IMR-90 (cell line): ENCODE measurements at regions not wholly inside any gene's neighbourhood (a gene's known extent, or its start where the extent isn't known, plus 50 kb on each side); places are given as distances from the start of the nearest gene placed in this dataset.

Source experiments
- ATAC-seq: fragments of 200-7000 bp; cut with Tn5 transposase; 2 replicates; pipeline ENCODE4 v1.9.1; 2020; ENCODE audit warnings: low read depth, mild to moderate bottlenecking, moderate library complexity
- BruUV-seq: library from RNA; stranded (reverse); fragments of 400-500 nt; replicated peaks from 2 replicates; lab custom pipeline; 2021; lab: Mats Ljungman, UMichigan
- CTCF ChIA-PET: fragments of 300-600 bp; formaldehyde crosslinking; extraction: SDS; loops from one replicate; lab custom pipeline; 2021; ENCODE audit warnings: antibody characterized with exemption; lab: Yijun Ruan, JAX
- POLR2A ChIA-PET: fragments of 300-600 bp; sonication (Branson Sonifier 250); formaldehyde crosslinking; loops from one replicate; lab custom pipeline; 2022; ENCODE audit warnings: antibody characterized with exemption; ENCODE audit not compliant: unreplicated experiment; lab: Charles Lee
- DNase-seq: peaks from one replicate; pipeline ENCODE4 v3.0.0; 2013
- H2AFZ ChIP-seq: replicated peaks from 2 replicates; pipeline ENCODE3; 2013; ENCODE audit warnings: low read length, mild to moderate bottlenecking; ENCODE audit not compliant: poor library complexity
- H2AK5ac ChIP-seq: 2 replicates; pipeline ENCODE4 v1.6.1; 2013; ENCODE audit warnings: low read depth, low read length, inconsistent platforms
- H2AK9ac ChIP-seq: replicated peaks from 2 replicates; pipeline ENCODE3; 2013; ENCODE audit warnings: mild to moderate bottlenecking, low read depth, low read length, moderate library complexity; ENCODE audit not compliant: poor library complexity
- H2BK120ac ChIP-seq: 2 replicates; pipeline ENCODE4 v1.6.1; 2013; ENCODE audit warnings: low read depth, low read length, inconsistent platforms
- H2BK15ac ChIP-seq: 3 replicates; pipeline ENCODE4 v1.6.1; 2013; ENCODE audit warnings: low read depth, low read length, inconsistent platforms
- H2BK20ac ChIP-seq: 2 replicates; pipeline ENCODE4 v1.6.1; 2013; ENCODE audit warnings: low read depth, mild to moderate bottlenecking, inconsistent platforms, low read length, moderate library complexity
- H2BK5ac ChIP-seq: 2 replicates; pipeline ENCODE4 v1.6.1; 2013; ENCODE audit warnings: mild to moderate bottlenecking, low read depth, low read length, inconsistent platforms; ENCODE audit not compliant: poor library complexity, severe bottlenecking
- H3K14ac ChIP-seq: replicated peaks from 2 replicates; pipeline ENCODE4 v1.6.1; 2013; ENCODE audit warnings: low read depth, low read length, inconsistent platforms
- H3K18ac ChIP-seq: 2 replicates; pipeline ENCODE4 v1.6.1; 2013; ENCODE audit warnings: low read depth, low read length, control low read depth
- H3K23ac ChIP-seq: 2 replicates; pipeline ENCODE4 v1.6.1; 2013; ENCODE audit warnings: low read depth, low read length, inconsistent platforms
- H3K27ac ChIP-seq: 2 replicates; pipeline ENCODE4 v1.5.1; 2013; ENCODE audit warnings: mild to moderate bottlenecking, control low read depth, low read length; ENCODE audit not compliant: insufficient read depth
- H3K27me3 ChIP-seq: 2 replicates; pipeline ENCODE4 v1.6.1; 2013; ENCODE audit warnings: low read length; ENCODE audit not compliant: control insufficient read depth, insufficient read depth
- H3K36me3 ChIP-seq: 2 replicates; pipeline ENCODE4 v1.6.1; 2013; ENCODE audit warnings: low read length, mixed read lengths; ENCODE audit not compliant: control insufficient read depth, insufficient read depth
- H3K4ac ChIP-seq: 2 replicates; pipeline ENCODE4 v1.6.1; 2013; ENCODE audit warnings: low read depth, low read length, inconsistent platforms
- H3K4me1 ChIP-seq: 2 replicates; pipeline ENCODE4 v1.6.1; 2013; ENCODE audit warnings: low read length, mixed read lengths; ENCODE audit not compliant: control insufficient read depth, insufficient read depth
- H3K4me2 ChIP-seq: 2 replicates; pipeline ENCODE4 v1.6.1; 2013; ENCODE audit warnings: low read depth, mild to moderate bottlenecking, control low read depth, low read length, moderate library complexity
- H3K4me3 ChIP-seq: 2 replicates; pipeline ENCODE4 v1.5.1; 2013; ENCODE audit warnings: low read depth, mild to moderate bottlenecking, control low read depth, low read length, moderate library complexity; ENCODE audit not compliant: insufficient read depth
- H3K56ac ChIP-seq: 2 replicates; pipeline ENCODE4 v1.6.1; 2013; ENCODE audit warnings: low read length, inconsistent platforms; ENCODE audit not compliant: insufficient read depth; ENCODE audit errors: extremely low read depth
- H3K79me1 ChIP-seq, 2 experiments: 2 replicates each; pipeline ENCODE4 v1.6.1; 2013; ENCODE audit warnings: low read length in 2 of 2, inconsistent platforms in 1 of 2, low read depth in 1 of 2
- H3K9ac ChIP-seq: 2 replicates; pipeline ENCODE4 v1.6.1; 2013; ENCODE audit warnings: low read depth, low read length, control low read depth
- H3K9me1 ChIP-seq: 2 replicates; pipeline ENCODE4 v1.6.1; 2013; ENCODE audit warnings: low read length, inconsistent platforms; ENCODE audit not compliant: insufficient read depth
- H3K9me3 ChIP-seq: 2 replicates; pipeline ENCODE4 v1.6.1; 2013; ENCODE audit warnings: low read length; ENCODE audit not compliant: control insufficient read depth, insufficient read depth
- H4K20me1 ChIP-seq: 2 replicates; pipeline ENCODE4 v1.6.1; 2013; ENCODE audit warnings: low read length, inconsistent platforms; ENCODE audit not compliant: insufficient read depth
- H4K5ac ChIP-seq: 2 replicates; pipeline ENCODE4 v1.6.1; 2013; ENCODE audit warnings: mild to moderate bottlenecking, low read depth, low read length, control low read depth
- H4K8ac ChIP-seq, 2 experiments: 2 replicates each; pipeline ENCODE4 v1.6.1; 2013; ENCODE audit warnings: low read depth in 2 of 2, low read length in 2 of 2, control low read depth in 1 of 2, inconsistent platforms in 1 of 2
- H4K91ac ChIP-seq: 2 replicates; pipeline ENCODE4 v1.6.1; 2013; ENCODE audit warnings: low read depth, low read length, inconsistent platforms; ENCODE audit not compliant: insufficient read depth
- CHD1 ChIP-seq: IDR thresholded peaks from 2 replicates; pipeline ENCODE4 v1.6.1; 2012; ENCODE audit warnings: low read depth, low read length, improper control_type of control experiment
- RFX5 ChIP-seq: IDR thresholded peaks from 2 replicates; pipeline ENCODE4 v1.8.0; 2012; ENCODE audit warnings: low read depth, mild to moderate bottlenecking, low read length, moderate library complexity
- WGBS, 2 experiments: methylation state at CpG; one replicate each; pipeline versions ENCODE4 v1.1.5 to v1.1.7; 2013; ENCODE audit warnings: missing lambda C conversion rate in 2 of 2; ENCODE audit not compliant: insufficient read length in 1 of 2; ENCODE audit errors: extremely low coverage in 2 of 2; 5-methylcytosine and 5-hydroxymethylcytosine counted together
- dilution Hi-C: fragments of 300-500 bp; cut with HindIII; formaldehyde crosslinking; loops from one replicate; pipeline ENCODE4 v1.14.3; 2018; ENCODE audit warnings: low sequenced_read_pairs; ENCODE audit not compliant: unreplicated experiment
- in situ Hi-C: fragments of 300-500 bp; cut with MboI; formaldehyde crosslinking; loops from 3 replicates; pipeline ENCODE4 v1.14.3; 2019; ENCODE audit warnings: low sequenced_read_pairs, inconsistent platforms, mixed read lengths
- intact Hi-C: fragments of 100-400 bp; cut with micrococcal nuclease; formaldehyde crosslinking; loops from 2 replicates; pipeline ENCODE4 v1.10.0; 2022
- TF ChIP-seq, protein P1 (sequence below): conservative IDR thresholded peaks from 2 replicates; pipeline ENCODE4 v1.5.1; 2012; ENCODE audit warnings: mild to moderate bottlenecking, low read depth, low read length, improper control_type of control experiment

- Histone ChIP-seq H3K79me1 (no peaks in the 10 kb centered on the region), H3K9ac (no peak overlapping the region), H4K91ac (no peak overlapping the region), H3K4ac (no peak overlapping the region), H2BK120ac (no peak overlapping the region), H2AK9ac (no peak overlapping the region), H3K4me3 (no peak overlapping the region), H3K27me3 (no peaks in the 10 kb centered on the region), H3K23ac (no peak overlapping the region), H4K8ac (no peak overlapping the region), H3K36me3 (no peaks in the 10 kb centered on the region), H3K9me1 (no peaks in the 10 kb centered on the region), H2AK5ac (no peak overlapping the region), H2BK15ac (no peak overlapping the region), H3K27ac (no peak overlapping the region), H3K14ac (no peak overlapping the region), H4K20me1 (no peaks in the 10 kb centered on the region), H3K18ac (no peak overlapping the region), H2BK20ac (no peak overlapping the region), H2AFZ (no peak overlapping the region), H2BK5ac (no peak overlapping the region), H4K5ac (no peak overlapping the region), H3K4me1 (no peaks in the 10 kb centered on the region), H3K4me2 (no peak overlapping the region), H3K9me3 (no peaks in the 10 kb centered on the region), H3K56ac (no peak overlapping the region)
- ChIA-PET POLR2A (no interaction called here), CTCF (no interaction called here)
- intact Hi-C loops (no loop called here), dilution Hi-C loops (no loop called here), in situ Hi-C loops (no loop called here)
- TF ChIP-seq CHD1 (no peak), RFX5 (no peak)
- TF ChIP-seq, protein P1, sequence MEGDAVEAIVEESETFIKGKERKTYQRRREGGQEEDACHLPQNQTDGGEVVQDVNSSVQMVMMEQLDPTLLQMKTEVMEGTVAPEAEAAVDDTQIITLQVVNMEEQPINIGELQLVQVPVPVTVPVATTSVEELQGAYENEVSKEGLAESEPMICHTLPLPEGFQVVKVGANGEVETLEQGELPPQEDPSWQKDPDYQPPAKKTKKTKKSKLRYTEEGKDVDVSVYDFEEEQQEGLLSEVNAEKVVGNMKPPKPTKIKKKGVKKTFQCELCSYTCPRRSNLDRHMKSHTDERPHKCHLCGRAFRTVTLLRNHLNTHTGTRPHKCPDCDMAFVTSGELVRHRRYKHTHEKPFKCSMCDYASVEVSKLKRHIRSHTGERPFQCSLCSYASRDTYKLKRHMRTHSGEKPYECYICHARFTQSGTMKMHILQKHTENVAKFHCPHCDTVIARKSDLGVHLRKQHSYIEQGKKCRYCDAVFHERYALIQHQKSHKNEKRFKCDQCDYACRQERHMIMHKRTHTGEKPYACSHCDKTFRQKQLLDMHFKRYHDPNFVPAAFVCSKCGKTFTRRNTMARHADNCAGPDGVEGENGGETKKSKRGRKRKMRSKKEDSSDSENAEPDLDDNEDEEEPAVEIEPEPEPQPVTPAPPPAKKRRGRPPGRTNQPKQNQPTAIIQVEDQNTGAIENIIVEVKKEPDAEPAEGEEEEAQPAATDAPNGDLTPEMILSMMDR = no peak
- DNase-seq (no peak), ATAC-seq (no peak)
- BruUV-seq = no TSS peak
- WGBS, 2 experiments = no CpG with 5 or more reads among the region's 2 CpGs
These were observed 470.4 kb upstream of the EPHA7 start for GRCh38 chr6:93889713-93890112.
